CD4-positive, CD25-positive, alpha-beta regulatory T cell (primary cell): ENCODE measurements at regions not wholly inside any gene's neighbourhood (a gene's known extent, or its start where the extent isn't known, plus 50 kb on each side); places are given as distances from the start of the nearest gene placed in this dataset.

ENCODE experiments used
- ATAC-seq, 2 donors: fragments of 150-1000 bp; cut with Tn5 transposase; one replicate each; pipeline ENCODE4 v1.10.0; 2021; ENCODE audit warnings: low read depth in 2 of 2, moderate number of reproducible peaks in 2 of 2, moderate library complexity in 1 of 2
- DNase-seq, 3 donors: peaks; one replicate each; pipeline versions ENCODE4 v3.0.0 to v3.0.0-alpha.2; 2012 to 2022; ENCODE audit warnings: mixed read lengths in 1 of 3
- H3K27ac ChIP-seq: one replicate; pipeline ENCODE4 v1.7.0; 2013; ENCODE audit warnings: mild to moderate bottlenecking, low read length; ENCODE audit not compliant: insufficient read depth, poor library complexity, severe bottlenecking
- H3K27me3 ChIP-seq: one replicate; pipeline ENCODE4 v1.7.0; 2013; ENCODE audit warnings: low read length; ENCODE audit not compliant: control insufficient read depth, insufficient read depth
- H3K36me3 ChIP-seq: one replicate; pipeline ENCODE4 v1.7.0; 2013; ENCODE audit warnings: mild to moderate bottlenecking, low read length, moderate library complexity; ENCODE audit not compliant: control insufficient read depth, insufficient read depth
- H3K4me1 ChIP-seq: 2 replicates; pipeline ENCODE4 v1.7.0; 2013; ENCODE audit warnings: mild to moderate bottlenecking, low read length; ENCODE audit not compliant: insufficient read depth, control insufficient read depth, poor library complexity, severe bottlenecking
- H3K4me3 ChIP-seq: one replicate; pipeline ENCODE4 v1.7.0; 2013; ENCODE audit warnings: low read depth, mild to moderate bottlenecking, low read length, moderate library complexity
- H3K9me3 ChIP-seq, 2 experiments: 1 replicate in 1 of 2; 2 replicates in 1 of 2; pipeline ENCODE4 v1.7.0; 2013; ENCODE audit warnings: low read length in 2 of 2, mild to moderate bottlenecking in 1 of 2, moderate library complexity in 1 of 2; ENCODE audit not compliant: control insufficient read depth in 2 of 2
- H3K27ac Mint-ChIP-seq, 3 donors: one replicate each; pipeline ENCODE4 v1.8.0; 2020 to 2022; ENCODE audit warnings: mild to moderate bottlenecking in 3 of 3, mixed read lengths in 3 of 3, moderate library complexity in 2 of 3
- H3K27me3 Mint-ChIP-seq: one replicate; pipeline ENCODE4 v1.8.0; 2022; ENCODE audit warnings: mild to moderate bottlenecking, mixed read lengths
- H3K36me3 Mint-ChIP-seq: one replicate; pipeline ENCODE4 v1.8.0; 2020; ENCODE audit warnings: mixed read lengths
- H3K4me1 Mint-ChIP-seq, 4 donors: one replicate each; pipeline ENCODE4 v1.8.0; 2020 to 2022; ENCODE audit warnings: mixed read lengths in 4 of 4, mild to moderate bottlenecking in 1 of 4
- H3K4me3 Mint-ChIP-seq, 4 donors: one replicate each; pipeline ENCODE4 v1.8.0; 2020 to 2022; ENCODE audit warnings: mild to moderate bottlenecking in 4 of 4, mixed read lengths in 4 of 4, moderate library complexity in 3 of 4
- H3K9me3 Mint-ChIP-seq, 7 donors: one replicate each; pipeline ENCODE4 v1.8.0; 2020 to 2022; ENCODE audit warnings: mixed read lengths in 7 of 7, mild to moderate bottlenecking in 3 of 7, moderate library complexity in 2 of 7

- Mint-ChIP-seq H3K9me3 (peaks cover 0 to 16% (median 4%) of the 10 kb centered on the region in 7 donors), H3K4me1 (no peaks in the 10 kb centered on the region), H3K4me3 (no peak overlapping the region), H3K36me3 (no peaks in the 10 kb centered on the region), H3K27me3 (no peaks in the 10 kb centered on the region), H3K27ac (no peak overlapping the region)
- no peak overlapping the region for H3K27ac ChIP-seq
- peaks cover 0 to 5% of the 10 kb centered on the region in 2 experiments for H3K9me3 ChIP-seq
- ATAC-seq: no peak
- H3K4me3 ChIP-seq: no peak overlapping the region
- no peaks in the 10 kb centered on the region for H3K4me1 ChIP-seq
- no peaks in the 10 kb centered on the region for H3K36me3 ChIP-seq
- no peaks in the 10 kb centered on the region for H3K27me3 ChIP-seq
- DNase-seq: no peak
These were observed 118.9 kb upstream of the PCDH7 start for GRCh38 chr4:30601070-30601865.

GRCh38 chr4:30605616-30606190 lies 114.5 kb upstream of the PCDH7 start:
- DNase-seq (no peak), ATAC-seq (no peak)
- Mint-ChIP-seq H3K4me1 (no peaks in the 10 kb centered on the region), H3K27ac (no peak overlapping the region), H3K4me3 (no peak overlapping the region), H3K36me3 (no peaks in the 10 kb centered on the region), H3K9me3 (peaks cover 0 to 23% (median 6%) of the 10 kb centered on the region in 7 donors), H3K27me3 (no peaks in the 10 kb centered on the region)
- Histone ChIP-seq H3K27me3 (no peaks in the 10 kb centered on the region), H3K4me1 (no peaks in the 10 kb centered on the region), H3K27ac (no peak overlapping the region), H3K4me3 (no peak overlapping the region), H3K9me3 (peaks cover 0 to 10% of the 10 kb centered on the region in 2 experiments), H3K36me3 (no peaks in the 10 kb centered on the region)

- H3K36me3 ChIP-seq: no peaks in the 10 kb centered on the region
- no peaks in the 10 kb centered on the region for H3K27me3 ChIP-seq
- H3K4me3 ChIP-seq: no peak overlapping the region
- no peak for ATAC-seq
- Mint-ChIP-seq H3K4me1 (no peaks in the 10 kb centered on the region), H3K9me3 (peaks cover 0 to 26% (median 3%) of the 10 kb centered on the region in 7 donors), H3K27ac (no peak overlapping the region), H3K4me3 (no peak overlapping the region), H3K36me3 (no peaks in the 10 kb centered on the region), H3K27me3 (no peaks in the 10 kb centered on the region)
- DNase-seq: no peak
- H3K4me1 ChIP-seq: no peaks in the 10 kb centered on the region
- H3K27ac ChIP-seq: no peak overlapping the region
- H3K9me3 ChIP-seq: peaks cover 0 to 12% of the 10 kb centered on the region in 2 experiments
These were observed 109.8 kb upstream of the PCDH7 start for GRCh38 chr4:30610361-30610760.

DNA sequence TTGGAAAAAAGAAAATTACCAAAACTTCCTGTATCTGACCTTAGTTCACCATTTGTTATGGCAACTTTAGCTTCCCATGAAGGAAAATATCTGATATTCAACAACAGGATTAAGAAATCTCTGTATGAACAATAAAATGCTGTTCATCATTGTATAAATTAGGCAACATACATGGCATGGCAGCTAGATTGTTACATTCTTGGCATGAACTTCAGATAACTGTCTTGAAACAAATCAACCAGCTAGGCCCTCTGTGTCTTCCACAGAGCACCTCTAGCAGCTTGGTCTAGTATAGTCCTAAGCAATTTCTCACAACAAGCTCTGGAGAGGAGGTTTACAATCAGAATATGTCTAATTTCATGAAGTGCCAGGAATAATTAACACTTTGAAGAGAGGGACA lies 105.4 kb upstream of the PCDH7 start:
- Mint-ChIP-seq H3K4me3 (no peak overlapping the region), H3K4me1 (no peaks in the 10 kb centered on the region), H3K36me3 (no peaks in the 10 kb centered on the region), H3K9me3 (peaks cover 0 to 15% (median 3%) of the 10 kb centered on the region in 7 donors), H3K27ac (no peak overlapping the region), H3K27me3 (no peaks in the 10 kb centered on the region)
- Histone ChIP-seq H3K4me3 (no peak overlapping the region), H3K27me3 (no peaks in the 10 kb centered on the region), H3K27ac (no peak overlapping the region), H3K36me3 (no peaks in the 10 kb centered on the region), H3K4me1 (no peaks in the 10 kb centered on the region), H3K9me3 (peaks cover 0 to 12% of the 10 kb centered on the region in 2 experiments)
- no peak for ATAC-seq
- DNase-seq: no peak

DNA sequence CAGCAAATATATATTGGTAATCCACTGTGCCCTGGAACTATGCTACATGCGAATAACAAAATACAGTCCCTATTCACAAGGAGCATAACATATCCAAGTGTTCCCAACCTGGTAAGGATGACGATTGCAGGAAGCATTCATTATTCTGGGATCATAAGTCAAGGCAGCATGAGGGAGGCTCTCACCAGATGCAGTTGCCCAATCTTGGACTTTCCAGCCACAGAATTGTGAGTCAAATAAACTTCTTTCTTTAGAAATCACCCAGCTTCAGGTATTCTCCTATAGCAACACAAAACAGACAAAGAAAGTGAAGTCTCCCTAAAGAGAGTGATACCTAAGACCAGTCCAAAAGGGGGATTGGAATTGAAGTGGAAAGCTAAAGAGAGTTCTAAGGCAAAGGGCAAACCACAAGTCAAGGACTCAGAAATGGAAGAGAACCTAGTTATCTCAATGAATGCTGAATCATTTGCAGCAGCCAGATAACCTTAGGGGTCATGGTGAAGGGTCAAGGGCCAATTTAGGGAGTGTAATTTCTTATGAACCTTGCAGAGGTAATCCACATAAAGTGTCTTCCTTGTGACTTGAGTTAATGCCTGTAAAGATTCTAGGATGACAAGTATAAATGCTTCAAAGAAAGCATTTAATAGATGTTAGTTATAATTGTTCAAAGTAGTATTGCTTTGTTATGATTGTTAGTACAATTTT lies 103.1 kb upstream of the PCDH7 start:
- Histone ChIP-seq H3K4me1 (no peaks in the 10 kb centered on the region), H3K4me3 (no peak overlapping the region), H3K27ac (no peak overlapping the region), H3K36me3 (no peaks in the 10 kb centered on the region), H3K27me3 (no peaks in the 10 kb centered on the region), H3K9me3 (no peaks in the 10 kb centered on the region)
- H3K9me3 Mint-ChIP-seq: peaks cover 0 to 13% (median 3%) of the 10 kb centered on the region in 7 donors
- no peaks in the 10 kb centered on the region for H3K27me3 Mint-ChIP-seq
- ATAC-seq: no peak
- no peak for DNase-seq
- no peak overlapping the region for H3K4me3 Mint-ChIP-seq
- no peaks in the 10 kb centered on the region for H3K36me3 Mint-ChIP-seq
- H3K4me1 Mint-ChIP-seq: no peaks in the 10 kb centered on the region
- H3K27ac Mint-ChIP-seq: no peak overlapping the region

DNA sequence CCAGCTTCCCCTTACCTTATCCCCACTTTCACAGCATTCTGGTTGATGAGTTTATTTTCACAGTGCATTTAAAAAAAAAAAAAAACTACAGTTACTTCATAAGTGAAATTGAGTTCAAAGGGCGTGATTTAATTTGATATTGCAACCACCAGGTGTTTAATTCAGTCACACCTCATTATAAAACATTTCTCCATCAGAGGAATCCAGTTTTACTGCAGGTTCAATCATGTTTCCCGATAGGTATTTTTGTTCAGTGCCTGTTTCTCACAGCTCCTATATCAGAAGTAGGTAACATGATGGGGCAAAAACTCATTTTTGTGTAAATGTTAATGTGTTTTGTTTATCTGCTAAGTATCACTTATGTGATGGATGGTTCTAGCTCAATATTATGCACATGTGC lies 102.3 kb upstream of the PCDH7 start:
- no peaks in the 10 kb centered on the region for H3K36me3 Mint-ChIP-seq
- Histone ChIP-seq H3K4me1 (no peaks in the 10 kb centered on the region), H3K27ac (no peak overlapping the region), H3K27me3 (no peaks in the 10 kb centered on the region), H3K9me3 (no peaks in the 10 kb centered on the region), H3K4me3 (no peak overlapping the region), H3K36me3 (no peaks in the 10 kb centered on the region)
- peaks cover 0 to 9% (median 3%) of the 10 kb centered on the region in 7 donors for H3K9me3 Mint-ChIP-seq
- H3K4me1 Mint-ChIP-seq: no peaks in the 10 kb centered on the region
- no peaks in the 10 kb centered on the region for H3K27me3 Mint-ChIP-seq
- H3K4me3 Mint-ChIP-seq: no peak overlapping the region
- DNase-seq: no peak
- no peak overlapping the region for H3K27ac Mint-ChIP-seq
- ATAC-seq: no peak

- H3K27ac Mint-ChIP-seq: no peak overlapping the region
- H3K27me3 Mint-ChIP-seq: no peaks in the 10 kb centered on the region
- no peaks in the 10 kb centered on the region for H3K27me3 ChIP-seq
- peaks cover 0 to 5% (median 3%) of the 10 kb centered on the region in 7 donors for H3K9me3 Mint-ChIP-seq
- no peaks in the 10 kb centered on the region for H3K9me3 ChIP-seq
- no peak overlapping the region for H3K4me3 ChIP-seq
- H3K4me1 ChIP-seq: no peaks in the 10 kb centered on the region
- no peak for DNase-seq
- ATAC-seq: no peak
- H3K4me3 Mint-ChIP-seq: no peak overlapping the region
- H3K4me1 Mint-ChIP-seq: no peaks in the 10 kb centered on the region
- H3K27ac ChIP-seq: no peak overlapping the region
- no peaks in the 10 kb centered on the region for H3K36me3 ChIP-seq
- H3K36me3 Mint-ChIP-seq: no peaks in the 10 kb centered on the region
These were observed 100.5 kb upstream of the PCDH7 start for GRCh38 chr4:30619679-30620078.
